BJ (cell line): ENCODE measurements at regions not wholly inside any gene's neighbourhood (a gene's known extent, or its start where the extent isn't known, plus 50 kb on each side); places are given as distances from the start of the nearest gene placed in this dataset.

Experiments used
- CTCF ChIA-PET: fragments of 350-600 bp; formaldehyde crosslinking; extraction: SDS; loops from one replicate; lab custom pipeline; 2021; ENCODE audit warnings: antibody characterized with exemption, inconsistent platforms; lab: Yijun Ruan, JAX
- POLR2A ChIA-PET: fragments of 300-600 bp; sonication (Branson Sonifier 250); formaldehyde crosslinking; extraction: SDS; loops from one replicate; lab custom pipeline; 2021; ENCODE audit warnings: antibody characterized with exemption; lab: Charles Lee
- DNase-seq: peaks from one replicate; pipeline ENCODE4 v3.0.0-alpha.2; 2011; ENCODE audit warnings: low read depth
- H3K27me3 ChIP-seq: 2 replicates; pipeline ENCODE4 v1.6.0; 2011; ENCODE audit warnings: low read length; ENCODE audit not compliant: control insufficient read depth, insufficient read depth
- H3K36me3 ChIP-seq: 2 replicates; pipeline ENCODE4 v1.5.1; 2011; ENCODE audit warnings: low read length; ENCODE audit not compliant: control insufficient read depth, insufficient read depth
- H3K4me3 ChIP-seq: 2 replicates; pipeline ENCODE4 v1.5.1; 2011; ENCODE audit warnings: low read depth, mild to moderate bottlenecking, control low read depth, low read length
- TF ChIP-seq, protein P1 (sequence below): IDR thresholded peaks from 2 replicates; pipeline ENCODE4 v1.5.1; 2011; ENCODE audit warnings: low read depth, mild to moderate bottlenecking, control low read depth, inconsistent platforms, low read length, moderate library complexity; ENCODE audit not compliant: insufficient read depth

DNA sequence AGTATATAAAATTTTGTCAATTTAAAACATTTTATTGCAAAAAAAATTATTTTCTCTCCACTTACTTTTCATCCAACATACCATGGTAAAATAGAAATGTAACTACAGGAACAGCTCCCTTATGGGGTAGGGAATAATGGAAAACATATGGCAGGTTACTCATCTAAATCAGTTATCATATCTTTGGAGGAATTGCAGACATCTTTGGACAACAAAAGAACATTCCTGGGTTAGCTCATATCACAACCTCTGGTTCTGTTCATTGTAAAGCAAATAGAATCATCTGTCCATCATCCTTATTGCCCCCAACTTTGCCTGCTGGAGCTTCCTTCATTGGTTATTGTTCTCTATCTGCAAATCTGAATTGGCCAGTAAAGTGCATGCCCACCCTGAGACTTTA is 387.5 kb upstream of the GRID2 start:
- Histone ChIP-seq H3K27me3 (no peaks in the 10 kb centered on the region), H3K4me3 (no peak overlapping the region), H3K36me3 (no peaks in the 10 kb centered on the region)
- ChIA-PET CTCF (no interaction called here), POLR2A (no interaction called here)
- TF ChIP-seq, protein P1, sequence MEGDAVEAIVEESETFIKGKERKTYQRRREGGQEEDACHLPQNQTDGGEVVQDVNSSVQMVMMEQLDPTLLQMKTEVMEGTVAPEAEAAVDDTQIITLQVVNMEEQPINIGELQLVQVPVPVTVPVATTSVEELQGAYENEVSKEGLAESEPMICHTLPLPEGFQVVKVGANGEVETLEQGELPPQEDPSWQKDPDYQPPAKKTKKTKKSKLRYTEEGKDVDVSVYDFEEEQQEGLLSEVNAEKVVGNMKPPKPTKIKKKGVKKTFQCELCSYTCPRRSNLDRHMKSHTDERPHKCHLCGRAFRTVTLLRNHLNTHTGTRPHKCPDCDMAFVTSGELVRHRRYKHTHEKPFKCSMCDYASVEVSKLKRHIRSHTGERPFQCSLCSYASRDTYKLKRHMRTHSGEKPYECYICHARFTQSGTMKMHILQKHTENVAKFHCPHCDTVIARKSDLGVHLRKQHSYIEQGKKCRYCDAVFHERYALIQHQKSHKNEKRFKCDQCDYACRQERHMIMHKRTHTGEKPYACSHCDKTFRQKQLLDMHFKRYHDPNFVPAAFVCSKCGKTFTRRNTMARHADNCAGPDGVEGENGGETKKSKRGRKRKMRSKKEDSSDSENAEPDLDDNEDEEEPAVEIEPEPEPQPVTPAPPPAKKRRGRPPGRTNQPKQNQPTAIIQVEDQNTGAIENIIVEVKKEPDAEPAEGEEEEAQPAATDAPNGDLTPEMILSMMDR = no peak
- no peak for DNase-seq

DNA sequence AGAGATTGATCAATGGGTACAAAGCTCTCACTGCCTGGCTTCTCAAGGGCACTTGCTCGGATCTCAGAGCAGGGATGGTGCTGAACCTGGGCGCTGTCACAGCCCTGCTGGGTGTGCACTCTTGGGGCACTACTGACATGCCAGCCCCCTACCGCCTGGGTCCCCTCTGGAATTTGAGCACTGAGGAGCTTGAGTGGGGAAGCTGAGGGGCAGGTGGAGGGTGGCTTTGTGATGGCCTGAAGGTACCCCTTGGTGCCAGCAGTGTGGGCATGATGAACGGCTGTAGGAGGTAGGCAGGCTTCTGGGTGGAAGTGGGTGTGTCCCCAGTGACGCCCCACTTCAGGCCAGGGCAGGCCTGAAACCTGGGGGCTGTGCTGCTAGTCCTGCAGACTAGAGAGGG is 379.1 kb upstream of the GRID2 start:
- Histone ChIP-seq H3K4me3 (no peak overlapping the region), H3K27me3 (no peaks in the 10 kb centered on the region), H3K36me3 (no peaks in the 10 kb centered on the region)
- CTCF ChIA-PET = no interaction called here
- POLR2A ChIA-PET = no interaction called here
- no peak for DNase-seq
- TF ChIP-seq, protein P1 = no peak

DNA sequence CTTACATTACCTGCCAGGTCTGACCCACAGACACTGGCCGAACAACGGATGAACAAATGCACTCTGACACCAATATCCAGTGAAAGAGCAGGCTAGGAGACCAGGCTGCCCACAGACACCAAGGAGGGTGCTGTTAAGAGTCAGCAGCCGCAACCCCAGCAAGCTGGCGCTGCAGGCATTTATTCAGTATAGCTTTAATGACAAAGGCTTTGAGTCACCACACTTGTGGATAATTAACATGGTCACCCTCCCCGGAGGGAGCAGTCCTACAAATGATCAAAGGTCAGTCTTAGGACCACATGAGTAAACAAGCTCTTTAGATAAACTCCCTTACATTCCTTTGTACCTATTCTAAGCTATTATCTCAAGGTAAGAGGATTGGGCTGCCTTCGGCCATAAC is 368.5 kb upstream of the GRID2 start:
- no peak for DNase-seq
- no peak overlapping the region for H3K4me3 ChIP-seq
- no peaks in the 10 kb centered on the region for H3K27me3 ChIP-seq
- no peaks in the 10 kb centered on the region for H3K36me3 ChIP-seq
- ChIA-PET CTCF (no interaction called here), POLR2A (no interaction called here)
- TF ChIP-seq, protein P1 = no peak

DNA sequence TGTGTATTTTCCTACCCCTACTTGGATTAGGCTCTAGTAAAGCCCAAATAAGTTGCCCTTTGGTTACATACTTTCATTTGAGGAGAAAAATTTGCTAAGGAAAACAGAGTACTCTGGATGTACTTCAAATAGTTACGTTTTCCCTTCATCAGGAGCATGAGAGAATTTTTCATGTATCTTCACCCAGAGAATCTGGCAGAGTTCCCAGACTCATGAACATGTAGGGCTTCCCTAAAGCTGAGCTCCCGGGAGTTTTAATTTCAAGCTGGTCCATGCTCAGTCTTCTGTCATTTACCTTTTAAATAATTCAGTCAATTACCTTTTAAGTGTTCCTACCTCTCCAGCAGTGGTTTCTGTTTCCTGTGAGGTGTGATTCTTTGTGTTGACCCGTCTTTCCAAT is 367.5 kb upstream of the GRID2 start:
- TF ChIP-seq, protein P1 = no peak
- Histone ChIP-seq H3K36me3 (no peaks in the 10 kb centered on the region), H3K27me3 (no peaks in the 10 kb centered on the region), H3K4me3 (no peak overlapping the region)
- CTCF ChIA-PET = no interaction called here
- DNase-seq = no peak
- POLR2A ChIA-PET = no interaction called here

DNA sequence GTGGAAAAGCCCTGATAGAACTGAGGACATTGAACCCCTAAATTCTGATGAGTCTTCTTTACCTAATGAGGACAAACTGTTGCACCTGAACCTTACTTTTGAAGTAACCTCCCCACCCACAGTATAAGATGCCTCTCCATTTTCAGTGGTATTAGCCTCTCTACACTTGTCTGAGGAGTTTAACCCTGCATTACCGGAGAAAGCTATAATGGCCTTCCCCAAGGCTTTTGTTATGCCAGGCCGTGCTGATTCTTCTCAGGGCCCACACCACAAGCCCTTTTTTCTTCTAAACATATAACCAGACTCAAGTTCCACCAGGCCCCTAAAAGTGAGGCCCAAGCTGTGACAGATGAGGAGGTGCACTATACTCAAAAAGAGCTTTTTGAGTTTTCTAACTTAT is 345.8 kb upstream of the GRID2 start:
- TF ChIP-seq, protein P1 = no peak
- H3K36me3 ChIP-seq = no peaks in the 10 kb centered on the region
- CTCF ChIA-PET = no interaction called here
- POLR2A ChIA-PET = no interaction called here
- no peak overlapping the region for H3K4me3 ChIP-seq
- no peak for DNase-seq
- H3K27me3 ChIP-seq = no peaks in the 10 kb centered on the region
